A549 (cell line): ENCODE measurements at regions not wholly inside any gene's neighbourhood (a gene's known extent, or its start where the extent isn't known, plus 50 kb on each side); places are given as distances from the start of the nearest gene placed in this dataset.

ENCODE experiments used
- BHLHE40 ChIP-seq: IDR thresholded peaks from 2 replicates; pipeline ENCODE4 v1.6.1; 2012; ENCODE audit warnings: low read depth, low read length, inconsistent platforms
- CTCF ChIP-seq: fragments of >200 bp; sonication (Bioruptor Twin); formaldehyde crosslinking; IDR thresholded peaks from 3 replicates; pipeline ENCODE4 v1.5.1; 2016
- FOXS1 ChIP-seq: fragments of 250-450 bp; sonication (Bioruptor Pico); IDR thresholded peaks from 2 replicates; pipeline ENCODE4 v1.5.0; 2020; ENCODE audit warnings: mild to moderate bottlenecking, moderate library complexity
- MAX ChIP-seq: IDR thresholded peaks from 2 replicates; pipeline ENCODE4 v1.6.1; 2012
- MAZ ChIP-seq: fragments of 150-350 bp; IDR thresholded peaks from 2 replicates; pipeline ENCODE4 v1.6.1; 2014; ENCODE audit warnings: antibody characterized with exemption, low read depth, low read length, borderline replicate concordance
- PBX3 ChIP-seq: IDR thresholded peaks from 2 replicates; pipeline ENCODE4 v1.6.1; 2012
- POLR2A ChIP-seq: IDR thresholded peaks from 2 replicates; pipeline ENCODE4 v1.6.1; 2012; ENCODE audit warnings: mild to moderate bottlenecking, low read length
- POLR2AphosphoS2 ChIP-seq: conservative IDR thresholded peaks from 2 replicates; pipeline ENCODE4 v1.6.1; 2012; ENCODE audit warnings: low read length, improper control_type of control experiment, inconsistent platforms
- REST ChIP-seq: fragments of 200-600 bp; sonication (generic); IDR thresholded peaks from 2 replicates; pipeline ENCODE4 v1.6.1; 2016; ENCODE audit warnings: antibody characterized with exemption, mild to moderate bottlenecking, moderate library complexity
- USF2 ChIP-seq: fragments of 450-650 bp; IDR thresholded peaks from 2 replicates; pipeline ENCODE4 v1.6.1; 2014; ENCODE audit warnings: antibody characterized with exemption
- TF ChIP-seq, protein P1 (sequence below): fragments of 150-350 bp; IDR thresholded peaks from 2 replicates; pipeline ENCODE4 v1.6.1; 2014; ENCODE audit warnings: low read depth, mild to moderate bottlenecking, low read length

- TF ChIP-seq MAZ = no peak
- no peak for TF ChIP-seq PBX3
- no peak for TF ChIP-seq FOXS1 (CRISPR knock-in tag)
- no peak for TF ChIP-seq POLR2AphosphoS2
- no peak for TF ChIP-seq CTCF
- no peak for TF ChIP-seq BHLHE40
- TF ChIP-seq POLR2A = no peak
- TF ChIP-seq, protein P1, sequence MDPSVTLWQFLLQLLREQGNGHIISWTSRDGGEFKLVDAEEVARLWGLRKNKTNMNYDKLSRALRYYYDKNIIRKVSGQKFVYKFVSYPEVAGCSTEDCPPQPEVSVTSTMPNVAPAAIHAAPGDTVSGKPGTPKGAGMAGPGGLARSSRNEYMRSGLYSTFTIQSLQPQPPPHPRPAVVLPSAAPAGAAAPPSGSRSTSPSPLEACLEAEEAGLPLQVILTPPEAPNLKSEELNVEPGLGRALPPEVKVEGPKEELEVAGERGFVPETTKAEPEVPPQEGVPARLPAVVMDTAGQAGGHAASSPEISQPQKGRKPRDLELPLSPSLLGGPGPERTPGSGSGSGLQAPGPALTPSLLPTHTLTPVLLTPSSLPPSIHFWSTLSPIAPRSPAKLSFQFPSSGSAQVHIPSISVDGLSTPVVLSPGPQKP = no peak
- no peak for TF ChIP-seq USF2
- no peak for TF ChIP-seq MAX
- no peak for TF ChIP-seq REST
Observed at GRCh38 chr1:200333329-200333728, 76.5 kb downstream of the ZNF281 start.
